ENCODE measurements at regions not wholly inside any gene's neighbourhood (a gene's known extent, or its start where the extent isn't known, plus 50 kb on each side); places are given as distances from the start of the nearest gene placed in this dataset.

- Histone ChIP-seq H3K4me2 (no peak overlapping the region), H3K4me3 (no peak overlapping the region), H4K20me1 (ENCODE audit: insufficient read depth) (no peaks in the 10 kb centered on the region), H3F3A (ENCODE audit: insufficient read depth, low read depth) (no peaks in the 10 kb centered on the region), H2AFZ (no peak overlapping the region), H3K27me3 (ENCODE audit: insufficient read depth, low read depth) (no peaks in the 10 kb centered on the region), H3K4me1 (replicated peaks; ENCODE audit: insufficient read depth) (no peaks in the 10 kb centered on the region), H3K79me2 (ENCODE audit: low read depth) (no peaks in the 10 kb centered on the region), H3K9me2 (ENCODE audit: insufficient read depth) (no peaks in the 10 kb centered on the region), H3K27ac (no peak overlapping the region), H3K9me3 (ENCODE audit: insufficient read depth, low read depth) (no peaks in the 10 kb centered on the region), H3K36me3 (ENCODE audit: low read depth) (no peaks in the 10 kb centered on the region)
- intact Hi-C loops (cut with micrococcal nuclease; ENCODE audit: unreplicated experiment) = no loop called here
- DNase-seq = no peak
- TF ChIP-seq EZH2 (IDR thresholded peaks at IDR 0.05; ENCODE audit: low read depth) (no peak), CTCF (conservative IDR thresholded peaks at IDR 0.05) (no peak)
- POLR2A ChIA-PET (ENCODE audit: unreplicated experiment) = no interaction called here
- no TSS peak for BruUV-seq (replicated peaks)
- CTCF ChIA-PET = no interaction called here
Observed at GRCh38 chr4:176588436-176588835, 204.3 kb downstream of the VEGFC start.

GRCh38 chr4:176592976-176593670 lies 199.6 kb downstream of the VEGFC start:
- Histone ChIP-seq H3K9me3 (ENCODE audit: insufficient read depth, low read depth) (no peaks in the 10 kb centered on the region), H3K79me2 (ENCODE audit: low read depth) (no peaks in the 10 kb centered on the region), H3K36me3 (ENCODE audit: low read depth) (no peaks in the 10 kb centered on the region), H3K9me2 (ENCODE audit: insufficient read depth) (no peaks in the 10 kb centered on the region), H3K4me1 (replicated peaks; ENCODE audit: insufficient read depth) (no peaks in the 10 kb centered on the region), H3K27me3 (ENCODE audit: insufficient read depth, low read depth) (no peaks in the 10 kb centered on the region), H2AFZ (no peak overlapping the region), H3K4me2 (no peak overlapping the region), H3F3A (ENCODE audit: insufficient read depth, low read depth) (no peaks in the 10 kb centered on the region), H3K27ac (no peak overlapping the region), H4K20me1 (ENCODE audit: insufficient read depth) (no peaks in the 10 kb centered on the region), H3K4me3 (no peak overlapping the region)
- no peak for TF ChIP-seq EZH2 (IDR thresholded peaks at IDR 0.05; ENCODE audit: low read depth)
- no peak for TF ChIP-seq CTCF (conservative IDR thresholded peaks at IDR 0.05)
- ChIA-PET CTCF (no interaction called here), POLR2A (ENCODE audit: unreplicated experiment) (no interaction called here)
- no peak for DNase-seq
- intact Hi-C loops (cut with micrococcal nuclease; ENCODE audit: unreplicated experiment) = no loop called here
- BruUV-seq (replicated peaks) = no TSS peak

GRCh38 chr4:176593943-176594342 lies 198.8 kb downstream of the VEGFC start:
- Histone ChIP-seq H3K79me2 (ENCODE audit: low read depth) (no peaks in the 10 kb centered on the region), H3K9me3 (ENCODE audit: insufficient read depth, low read depth) (no peaks in the 10 kb centered on the region), H3K27ac (no peak overlapping the region), H3K27me3 (ENCODE audit: insufficient read depth, low read depth) (no peaks in the 10 kb centered on the region), H3K4me3 (no peak overlapping the region), H3K36me3 (ENCODE audit: low read depth) (no peaks in the 10 kb centered on the region), H2AFZ (no peak overlapping the region), H3K4me1 (replicated peaks; ENCODE audit: insufficient read depth) (no peaks in the 10 kb centered on the region), H3K4me2 (no peak overlapping the region), H4K20me1 (ENCODE audit: insufficient read depth) (no peaks in the 10 kb centered on the region), H3F3A (ENCODE audit: insufficient read depth, low read depth) (no peaks in the 10 kb centered on the region), H3K9me2 (ENCODE audit: insufficient read depth) (no peaks in the 10 kb centered on the region)
- no peak for TF ChIP-seq CTCF (conservative IDR thresholded peaks at IDR 0.05)
- TF ChIP-seq EZH2 (IDR thresholded peaks at IDR 0.05; ENCODE audit: low read depth) = no peak
- no TSS peak for BruUV-seq (replicated peaks)
- CTCF ChIA-PET = no interaction called here
- no peak for DNase-seq
- intact Hi-C loops (cut with micrococcal nuclease; ENCODE audit: unreplicated experiment) = no loop called here
- POLR2A ChIA-PET (ENCODE audit: unreplicated experiment) = no interaction called here
